Ureter (tissue), 1 donor: ENCODE measurements at regions not wholly inside any gene's neighbourhood (a gene's known extent, or its start where the extent isn't known, plus 50 kb on each side); places are given as distances from the start of the nearest gene placed in this dataset.
"Not testable (repeated sequence)": the region's sequence is repeated elsewhere in the genome, so short reads cannot be mapped to it uniquely, and the experiment has no call there.

Experiments used
- DNase-seq: peaks from one replicate; pipeline ENCODE4 v3.0.0-alpha.2; 2020; ENCODE audit warnings: low spot score
- donor health status: DM: yes; HTN: yes; CAD: no.

GRCh38 chr11:95435628-95436353 lies 204.8 kb upstream of the SESN3 start:
- DNase-seq, result no peak

- DNase-seq, result no peak
Measured at GRCh38 chr11:95435192-95435591, 204.2 kb upstream of the SESN3 start.

GRCh38 chr11:95434489-95435057 lies 203.6 kb upstream of the SESN3 start:
- no peak for DNase-seq

GRCh38 chr11:95434009-95434408 lies 203.0 kb upstream of the SESN3 start:
- no peak for DNase-seq

GRCh38 chr11:95432714-95433503 lies 201.9 kb upstream of the SESN3 start:
- no peak for DNase-seq

- no peak for DNase-seq
Measured at GRCh38 chr11:95429376-95429907, 198.4 kb upstream of the SESN3 start.

GRCh38 chr11:95426823-95427462 lies 195.9 kb upstream of the SESN3 start:
- DNase-seq, result no peak

- DNase-seq, result no peak
Measured at GRCh38 chr11:95419915-95420314, 188.9 kb upstream of the SESN3 start.

GRCh38 chr11:95418916-95419315 lies 187.9 kb upstream of the SESN3 start:
- DNase-seq, result no peak

GRCh38 chr11:95417832-95418231 lies 186.8 kb upstream of the SESN3 start:
- DNase-seq, result no peak

- DNase-seq, result no peak
Measured at GRCh38 chr11:95415837-95416304, 184.9 kb upstream of the SESN3 start.

- no peak for DNase-seq
Measured at GRCh38 chr11:95414217-95414616, 183.2 kb upstream of the SESN3 start.

GRCh38 chr11:95413761-95414160 lies 182.8 kb upstream of the SESN3 start:
- no peak for DNase-seq

- DNase-seq, result no peak
Measured at GRCh38 chr11:95413021-95413420, 182.0 kb upstream of the SESN3 start.

- no peak for DNase-seq
Measured at GRCh38 chr11:95412074-95412473, 181.1 kb upstream of the SESN3 start.

- DNase-seq, result not testable (repeated sequence)
Measured at GRCh38 chr11:95410707-95411106, 179.7 kb upstream of the SESN3 start.

- no peak for DNase-seq
Measured at GRCh38 chr11:95406271-95406670, 175.3 kb upstream of the SESN3 start.

GRCh38 chr11:95404370-95404769 lies 173.4 kb upstream of the SESN3 start:
- DNase-seq, result no peak

- DNase-seq, result no peak
Measured at GRCh38 chr11:95398437-95399112, 167.6 kb upstream of the SESN3 start.

- no peak for DNase-seq
Measured at GRCh38 chr11:95392644-95393043, 161.6 kb upstream of the SESN3 start.

- DNase-seq, result no peak
Measured at GRCh38 chr11:95389427-95389826, 158.4 kb upstream of the SESN3 start.
